ENCODE measurements at regions not wholly inside any gene's neighbourhood (a gene's known extent, or its start where the extent isn't known, plus 50 kb on each side); places are given as distances from the start of the nearest gene placed in this dataset.

DNA sequence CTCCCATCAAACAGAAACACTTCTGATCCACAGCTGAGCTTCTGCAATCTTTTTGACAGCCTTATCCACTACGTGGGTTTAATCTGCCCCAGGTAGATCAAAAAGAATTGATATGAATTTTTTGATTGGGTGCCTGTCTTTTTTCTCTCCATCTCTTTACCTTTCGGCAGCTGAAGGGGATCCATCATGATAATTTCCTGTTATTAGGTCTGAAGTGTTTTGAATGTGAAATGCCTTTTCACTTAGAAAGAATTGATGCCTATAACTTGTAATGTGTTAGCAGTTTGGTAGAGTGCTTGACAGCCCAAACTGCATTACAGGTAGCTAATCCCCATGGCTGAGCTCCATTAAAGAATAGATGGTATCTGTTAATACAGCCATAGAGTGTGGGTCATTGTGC, 745.4 kb downstream of the TLR4 start:
- TF ChIP-seq, protein P1, sequence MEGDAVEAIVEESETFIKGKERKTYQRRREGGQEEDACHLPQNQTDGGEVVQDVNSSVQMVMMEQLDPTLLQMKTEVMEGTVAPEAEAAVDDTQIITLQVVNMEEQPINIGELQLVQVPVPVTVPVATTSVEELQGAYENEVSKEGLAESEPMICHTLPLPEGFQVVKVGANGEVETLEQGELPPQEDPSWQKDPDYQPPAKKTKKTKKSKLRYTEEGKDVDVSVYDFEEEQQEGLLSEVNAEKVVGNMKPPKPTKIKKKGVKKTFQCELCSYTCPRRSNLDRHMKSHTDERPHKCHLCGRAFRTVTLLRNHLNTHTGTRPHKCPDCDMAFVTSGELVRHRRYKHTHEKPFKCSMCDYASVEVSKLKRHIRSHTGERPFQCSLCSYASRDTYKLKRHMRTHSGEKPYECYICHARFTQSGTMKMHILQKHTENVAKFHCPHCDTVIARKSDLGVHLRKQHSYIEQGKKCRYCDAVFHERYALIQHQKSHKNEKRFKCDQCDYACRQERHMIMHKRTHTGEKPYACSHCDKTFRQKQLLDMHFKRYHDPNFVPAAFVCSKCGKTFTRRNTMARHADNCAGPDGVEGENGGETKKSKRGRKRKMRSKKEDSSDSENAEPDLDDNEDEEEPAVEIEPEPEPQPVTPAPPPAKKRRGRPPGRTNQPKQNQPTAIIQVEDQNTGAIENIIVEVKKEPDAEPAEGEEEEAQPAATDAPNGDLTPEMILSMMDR (conservative IDR thresholded peaks at IDR 0.05), result no peak
- TF ChIP-seq EZH2 (IDR thresholded peaks at IDR 0.05; ENCODE audit: low read depth), result no peak
